Cardiac fibroblast (primary cell): ENCODE measurements at regions not wholly inside any gene's neighbourhood (a gene's known extent, or its start where the extent isn't known, plus 50 kb on each side); places are given as distances from the start of the nearest gene placed in this dataset.

ENCODE experiments used
- DNase-seq, 2 donors: peaks; one replicate each; pipeline versions ENCODE4 v3.0.0 to v3.0.0-alpha.2; 2010; ENCODE audit warnings: low read depth in 2 of 2
- H3K4me3 ChIP-seq, 2 donors: replicated peaks in 1 of 2; 1 replicate in 1 of 2; 2 replicates in 1 of 2; pipeline ENCODE4 v1.5.1; 2011; ENCODE audit warnings: low read depth in 2 of 2, low read length in 2 of 2, mild to moderate bottlenecking in 2 of 2, moderate library complexity in 1 of 2
- TF ChIP-seq, protein P1 (sequence below): IDR thresholded peaks from one replicate; pipeline ENCODE4 v1.5.1; 2011; ENCODE audit warnings: low read depth, mild to moderate bottlenecking, low read length, inconsistent platforms

DNA sequence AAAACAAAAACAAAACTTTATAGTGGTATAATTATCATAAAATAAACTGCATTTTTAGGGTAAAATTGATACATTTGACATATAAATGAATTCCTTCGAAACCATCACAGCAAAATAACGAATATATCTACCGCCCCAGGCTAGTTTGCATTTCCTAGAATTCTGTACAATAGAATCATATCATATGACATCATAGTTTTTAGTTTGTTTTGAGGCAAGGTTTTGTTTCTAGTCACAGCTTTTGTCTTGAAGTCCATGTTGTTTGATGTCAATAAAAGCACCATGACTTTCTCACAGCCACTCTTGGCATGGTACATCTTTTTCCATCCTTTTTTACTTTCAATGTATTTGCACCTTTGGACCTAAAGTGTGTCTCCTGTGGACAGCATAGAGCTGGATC is 102.9 kb downstream of the FOXL3 start:
- TF ChIP-seq, protein P1, sequence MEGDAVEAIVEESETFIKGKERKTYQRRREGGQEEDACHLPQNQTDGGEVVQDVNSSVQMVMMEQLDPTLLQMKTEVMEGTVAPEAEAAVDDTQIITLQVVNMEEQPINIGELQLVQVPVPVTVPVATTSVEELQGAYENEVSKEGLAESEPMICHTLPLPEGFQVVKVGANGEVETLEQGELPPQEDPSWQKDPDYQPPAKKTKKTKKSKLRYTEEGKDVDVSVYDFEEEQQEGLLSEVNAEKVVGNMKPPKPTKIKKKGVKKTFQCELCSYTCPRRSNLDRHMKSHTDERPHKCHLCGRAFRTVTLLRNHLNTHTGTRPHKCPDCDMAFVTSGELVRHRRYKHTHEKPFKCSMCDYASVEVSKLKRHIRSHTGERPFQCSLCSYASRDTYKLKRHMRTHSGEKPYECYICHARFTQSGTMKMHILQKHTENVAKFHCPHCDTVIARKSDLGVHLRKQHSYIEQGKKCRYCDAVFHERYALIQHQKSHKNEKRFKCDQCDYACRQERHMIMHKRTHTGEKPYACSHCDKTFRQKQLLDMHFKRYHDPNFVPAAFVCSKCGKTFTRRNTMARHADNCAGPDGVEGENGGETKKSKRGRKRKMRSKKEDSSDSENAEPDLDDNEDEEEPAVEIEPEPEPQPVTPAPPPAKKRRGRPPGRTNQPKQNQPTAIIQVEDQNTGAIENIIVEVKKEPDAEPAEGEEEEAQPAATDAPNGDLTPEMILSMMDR = no peak
- H3K4me3 ChIP-seq = no peak overlapping the region
- no peak for DNase-seq

DNA sequence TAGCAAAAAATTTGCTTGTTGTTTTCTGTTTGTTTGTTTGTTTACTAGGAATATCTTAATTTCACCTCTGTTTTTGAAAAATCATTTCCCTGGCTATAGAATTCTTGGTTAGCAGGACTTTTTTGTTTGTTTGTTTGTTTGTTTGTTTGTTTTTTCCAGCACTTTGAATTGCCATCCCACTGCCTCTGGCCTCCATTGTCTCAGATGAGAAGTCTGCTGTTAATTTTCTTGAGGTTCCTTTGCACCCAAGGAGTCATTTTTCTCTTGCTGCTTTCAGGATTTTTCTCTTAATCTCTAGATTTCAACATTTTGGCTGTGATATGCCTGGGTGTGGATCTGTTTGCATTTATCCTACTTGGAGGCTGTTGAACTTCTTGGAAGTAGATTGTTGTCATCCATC is 105.7 kb downstream of the FOXL3 start:
- TF ChIP-seq, protein P1 = no peak
- no peak for DNase-seq
- H3K4me3 ChIP-seq = no peak overlapping the region

DNA sequence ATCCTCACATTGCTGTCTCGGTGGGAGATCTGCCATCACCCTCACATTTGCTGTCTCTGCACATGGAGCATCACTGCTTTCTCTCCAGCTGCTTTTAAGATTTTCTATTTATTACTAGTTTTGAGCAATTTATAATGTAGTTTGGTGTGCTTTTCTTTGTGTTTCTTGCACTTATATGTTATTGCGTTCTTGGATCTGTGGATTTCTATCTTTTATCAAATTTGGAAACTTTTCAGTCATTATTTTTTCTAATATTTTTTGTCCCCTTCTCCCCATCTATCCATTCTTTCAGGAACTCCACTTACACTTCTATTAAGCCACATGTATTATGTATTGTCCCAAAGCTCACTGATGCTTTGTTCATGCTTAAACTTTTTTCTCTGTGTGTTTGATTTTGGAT is 108.9 kb downstream of the FOXL3 start:
- no peak overlapping the region for H3K4me3 ChIP-seq
- TF ChIP-seq, protein P1 = no peak
- no peak for DNase-seq

DNA sequence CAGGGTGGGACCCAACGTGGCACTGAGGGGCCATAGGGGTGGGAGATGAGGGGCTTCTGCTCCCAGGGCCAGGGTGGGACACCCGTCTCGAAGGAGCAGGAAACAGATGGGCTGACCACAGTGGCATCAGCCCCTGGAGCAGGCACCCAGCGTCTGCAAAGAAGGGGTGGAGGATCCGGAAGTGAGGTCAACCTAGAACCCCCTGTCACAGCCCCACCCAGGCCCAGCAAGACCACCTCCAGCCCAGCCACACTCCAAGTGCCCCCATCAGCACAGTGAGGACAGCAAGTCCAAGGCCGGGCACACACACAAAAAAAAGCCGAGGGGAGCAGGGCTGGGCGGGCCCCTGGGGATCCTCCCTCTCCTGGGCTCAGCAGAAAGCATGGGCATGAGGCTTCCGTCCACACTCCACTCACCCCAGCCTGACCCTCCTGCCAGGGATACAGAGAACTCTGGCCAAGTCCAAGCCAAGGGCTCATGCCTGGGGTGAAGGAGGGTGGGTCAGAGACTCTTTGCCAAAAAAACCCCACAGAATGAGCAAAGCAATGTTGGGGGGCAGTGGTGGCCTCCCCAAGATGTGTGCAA is 111.0 kb downstream of the FOXL3 start:
- DNase-seq = no peak
- TF ChIP-seq, protein P1 = no peak
- H3K4me3 ChIP-seq = no peak overlapping the region

DNA sequence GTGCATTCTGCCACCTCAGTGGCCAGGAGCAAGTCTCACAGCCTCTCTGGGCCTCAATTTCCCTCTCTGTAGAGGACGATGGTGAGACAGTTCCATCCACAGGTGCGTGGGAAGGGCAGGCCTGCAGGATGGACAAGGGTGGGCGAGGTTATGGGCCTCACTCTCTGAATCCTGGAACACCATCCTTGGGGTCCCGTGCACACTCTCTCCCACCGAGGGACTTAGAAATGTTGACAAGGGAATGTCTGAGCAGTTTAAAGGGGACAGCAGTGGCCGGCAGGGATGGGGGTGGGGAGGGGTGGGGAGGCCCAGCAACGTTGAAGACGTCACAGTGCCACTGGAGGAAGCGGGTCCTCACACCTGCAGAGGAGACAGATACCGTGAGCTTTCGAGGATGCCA is 111.5 kb downstream of the FOXL3 start:
- H3K4me3 ChIP-seq = no peak overlapping the region
- TF ChIP-seq, protein P1 = no peak
- no peak for DNase-seq

DNA sequence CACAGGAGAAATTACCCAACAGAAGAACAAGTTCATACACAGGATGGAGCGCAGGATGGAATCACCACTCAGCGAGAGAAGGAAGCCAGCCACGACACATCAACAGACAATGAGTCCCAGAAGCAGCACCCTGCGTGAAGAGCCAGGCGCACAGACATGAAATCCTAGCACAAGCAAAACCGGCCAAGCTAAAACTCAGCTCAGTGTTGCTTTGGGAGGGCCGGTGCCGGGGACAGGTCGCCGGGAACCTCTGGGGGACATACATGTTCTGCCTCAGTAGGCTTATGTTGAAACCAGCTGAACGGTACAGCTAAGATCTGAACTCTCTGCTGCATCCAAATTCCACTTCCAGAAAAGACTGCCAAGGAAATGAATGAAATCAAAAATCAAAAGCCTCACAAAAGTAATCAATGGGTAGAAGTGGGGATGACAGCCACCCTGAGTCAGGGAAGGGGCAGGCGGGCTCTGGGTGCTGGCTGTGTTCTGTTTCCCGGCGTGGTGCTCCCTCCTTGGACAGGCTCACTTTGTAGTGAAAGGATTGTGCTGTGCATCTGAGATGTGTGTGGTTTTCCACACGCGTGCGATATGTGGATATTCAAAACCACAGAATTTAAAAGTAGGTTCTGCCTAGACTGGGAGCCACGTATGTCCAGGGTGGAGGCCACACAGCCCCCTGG is 114.7 kb downstream of the PDGFA start:
- TF ChIP-seq, protein P1 = no peak
- DNase-seq = no peak
- H3K4me3 ChIP-seq = no peak overlapping the region
